ENCODE measurements at regions not wholly inside any gene's neighbourhood (a gene's known extent, or its start where the extent isn't known, plus 50 kb on each side); places are given as distances from the start of the nearest gene placed in this dataset.

- TF ChIP-seq IRF2 (CRISPR knock-in tag; IDR thresholded peaks at IDR 0.05) = no peak
- TF ChIP-seq ZNF496 (CRISPR knock-in tag; IDR thresholded peaks at IDR 0.05; ENCODE audit: insufficient replicate concordance) = no peak
- TF ChIP-seq USF2 (IDR thresholded peaks at IDR 0.05; ENCODE audit: low read depth, low read length) = no peak
- no peak for TF ChIP-seq USF2 (CRISPR knock-in tag; IDR thresholded peaks at IDR 0.05; ENCODE audit: borderline replicate concordance)
- TF ChIP-seq E2F5 (CRISPR knock-in tag; conservative IDR thresholded peaks at IDR 0.05) = no peak
- TF ChIP-seq ZZZ3 (CRISPR knock-in tag; IDR thresholded peaks at IDR 0.05; ENCODE audit: borderline replicate concordance) = no peak
- TF ChIP-seq ZFY (CRISPR knock-in tag; IDR thresholded peaks at IDR 0.05) = no peak
- TF ChIP-seq CCDC6 (CRISPR knock-in tag; IDR thresholded peaks at IDR 0.05) = no peak
- TF ChIP-seq ZNF121 (CRISPR knock-in tag; IDR thresholded peaks at IDR 0.05) = no peak
- TF ChIP-seq POLR2A (IDR thresholded peaks at IDR 0.05; ENCODE audit: insufficient read depth in 1 of 2, low read depth in 2 of 2, low read length in 2 of 2) = no peak
- TF ChIP-seq ZNF12 (CRISPR knock-in tag; IDR thresholded peaks at IDR 0.05) = no peak
- no peak for TF ChIP-seq NR3C1 (CRISPR knock-in tag; IDR thresholded peaks at IDR 0.05)
These were observed 98.4 kb downstream of the ZIC5 start for GRCh38 chr13:99873141-99873540.
